Right atrium auricular region (tissue), 2 donors: ENCODE measurements at regions not wholly inside any gene's neighbourhood (a gene's known extent, or its start where the extent isn't known, plus 50 kb on each side); places are given as distances from the start of the nearest gene placed in this dataset.

Source experiments
- DNase-seq: peaks from one replicate; pipeline ENCODE4 v3.0.0-alpha.2; 2019; ENCODE audit warnings: low spot score
- H3K27ac ChIP-seq, 2 donors: fragments of 200-600 bp; sonication (generic); 1 replicate in 1 of 2; 2 replicates in 1 of 2; pipeline ENCODE4 v1.5.1; 2016 to 2019
- H3K27me3 ChIP-seq, 2 donors: fragments of 200-600 bp; sonication (generic); one replicate each; pipeline versions ENCODE4 v1.5.1 to v1.6.0; 2017 to 2019
- H3K36me3 ChIP-seq: fragments of 200-600 bp; sonication (generic); one replicate; pipeline ENCODE4 v1.5.1; 2016
- H3K4me1 ChIP-seq, 2 donors: fragments of 200-600 bp; sonication (generic); one replicate each; pipeline versions ENCODE4 v1.5.1 to v1.6.0; 2017 to 2019
- H3K4me3 ChIP-seq, 2 donors: fragments of 200-600 bp; sonication (generic); 1 replicate in 1 of 2; 2 replicates in 1 of 2; pipeline ENCODE4 v1.5.1; 2017 to 2019; ENCODE audit warnings: mild to moderate bottlenecking in 1 of 2, moderate library complexity in 1 of 2
- H3K9me3 ChIP-seq, 2 donors: fragments of 200-600 bp; sonication (generic); one replicate each; pipeline ENCODE4 v1.5.1; 2019
- CTCF ChIP-seq, 2 donors: fragments of 200-600 bp; sonication (generic); IDR thresholded peaks; one replicate each; pipeline ENCODE4 v1.5.1; 2019; ENCODE audit warnings: antibody characterized with exemption in 2 of 2

DNA sequence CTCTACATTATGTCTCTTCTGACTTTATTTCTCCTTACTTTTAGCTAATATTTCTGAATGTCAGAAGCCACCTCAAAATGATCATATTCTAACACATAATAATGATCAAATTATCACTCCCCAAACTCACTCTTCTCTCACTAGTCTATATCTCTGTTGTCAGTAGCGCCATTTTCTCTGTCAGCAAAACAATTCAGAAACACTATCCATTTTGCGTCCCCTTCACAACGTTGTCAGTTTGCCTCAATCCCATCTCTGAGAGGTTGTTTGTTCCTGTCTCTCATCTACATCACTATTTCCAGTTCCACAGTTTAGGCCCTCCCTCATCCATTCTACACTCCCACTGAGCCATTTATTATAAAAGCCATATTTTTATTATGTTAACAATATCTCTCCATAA is 1376.3 kb upstream of the ACVR2A start:
- TF ChIP-seq CTCF (IDR thresholded peaks at IDR 0.05), result no peak
- no peaks in the 10 kb centered on the region for H3K27me3 ChIP-seq
- no peak for DNase-seq
- H3K36me3 ChIP-seq, result no peaks in the 10 kb centered on the region
- no peaks in the 10 kb centered on the region for H3K4me1 ChIP-seq
- H3K9me3 ChIP-seq, result no peaks in the 10 kb centered on the region
- H3K27ac ChIP-seq, result no peak overlapping the region
- no peak overlapping the region for H3K4me3 ChIP-seq

DNA sequence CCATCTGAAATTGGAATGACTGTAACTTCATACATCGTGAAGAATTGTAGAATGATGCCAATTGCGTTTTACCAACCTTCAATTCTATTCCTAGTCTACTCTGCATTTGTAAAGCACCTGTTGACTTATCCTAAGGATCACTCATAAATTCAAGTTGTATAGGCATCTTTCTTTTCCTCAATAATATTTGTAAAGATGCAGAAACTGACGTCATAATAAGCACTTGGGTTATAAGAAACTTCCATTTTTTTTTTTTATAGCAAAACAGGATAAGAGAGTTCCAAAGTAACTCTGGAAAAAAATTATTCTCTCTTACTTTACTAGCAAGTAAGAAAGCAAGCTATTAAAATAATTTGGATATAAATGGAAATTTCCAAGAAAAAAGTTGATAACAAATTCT is 1377.4 kb upstream of the ACVR2A start:
- DNase-seq, result no peak
- no peak for TF ChIP-seq CTCF (IDR thresholded peaks at IDR 0.05)
- H3K9me3 ChIP-seq, result no peaks in the 10 kb centered on the region

GRCh38 chr2:146465460-146465859 is 1379.4 kb upstream of the ACVR2A start:
- Histone ChIP-seq H3K27ac (no peak overlapping the region), H3K27me3 (no peaks in the 10 kb centered on the region), H3K36me3 (no peaks in the 10 kb centered on the region), H3K4me1 (no peaks in the 10 kb centered on the region), H3K9me3 (peaks cover 0 to 4% of the 10 kb centered on the region in 2 donors), H3K4me3 (no peak overlapping the region)
- no peak for DNase-seq
- no peak for TF ChIP-seq CTCF (IDR thresholded peaks at IDR 0.05)

More for the DNA sequence above, 1377.4 kb upstream of the ACVR2A start:
- no peak overlapping the region for H3K27ac ChIP-seq
- no peak overlapping the region for H3K4me3 ChIP-seq
- no peaks in the 10 kb centered on the region for H3K4me1 ChIP-seq
- H3K27me3 ChIP-seq, result no peaks in the 10 kb centered on the region
- H3K36me3 ChIP-seq, result no peaks in the 10 kb centered on the region

DNA sequence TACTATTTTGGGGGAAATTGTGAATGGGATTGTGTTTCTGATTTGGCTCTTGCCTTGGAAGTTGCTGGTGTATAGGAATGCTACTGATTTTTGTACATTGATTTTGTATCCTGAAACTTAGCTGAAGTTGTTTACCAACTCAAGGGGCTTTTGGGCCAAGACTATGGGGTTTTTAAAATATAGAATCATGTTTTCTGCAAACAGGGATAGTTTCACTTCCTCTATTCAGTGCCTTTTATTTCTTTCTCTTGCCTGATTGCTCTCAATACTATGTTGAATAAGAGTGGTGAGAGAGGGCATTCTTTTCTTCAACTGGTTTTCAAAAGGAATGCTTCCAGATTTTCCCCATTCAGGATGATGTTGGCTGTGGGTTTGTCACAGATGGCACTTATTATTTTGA is 1383.8 kb upstream of the ACVR2A start:
- Histone ChIP-seq H3K9me3 (peaks cover 0 to 17% of the 10 kb centered on the region in 2 donors), H3K27ac (no peak overlapping the region), H3K4me3 (no peak overlapping the region), H3K36me3 (no peaks in the 10 kb centered on the region), H3K4me1 (no peaks in the 10 kb centered on the region), H3K27me3 (no peaks in the 10 kb centered on the region)
- no peak for TF ChIP-seq CTCF (IDR thresholded peaks at IDR 0.05)
- no peak for DNase-seq

- H3K36me3 ChIP-seq, result no peaks in the 10 kb centered on the region
- no peak overlapping the region for H3K4me3 ChIP-seq
- H3K27ac ChIP-seq, result no peak overlapping the region
- no peaks in the 10 kb centered on the region for H3K27me3 ChIP-seq
- no peaks in the 10 kb centered on the region for H3K4me1 ChIP-seq
- no peak for TF ChIP-seq CTCF (IDR thresholded peaks at IDR 0.05)
- H3K9me3 ChIP-seq, result peaks cover 0 to 17% of the 10 kb centered on the region in 2 donors
- no peak for DNase-seq
Measured at GRCh38 chr2:146458585-146458984, 1386.2 kb upstream of the ACVR2A start.

- H3K27ac ChIP-seq, result no peak overlapping the region
- H3K4me1 ChIP-seq, result no peaks in the 10 kb centered on the region
- H3K27me3 ChIP-seq, result no peaks in the 10 kb centered on the region
- no peaks in the 10 kb centered on the region for H3K36me3 ChIP-seq
- H3K4me3 ChIP-seq, result no peak overlapping the region
- no peak for TF ChIP-seq CTCF (IDR thresholded peaks at IDR 0.05)
- peaks cover 0 to 17% of the 10 kb centered on the region in 2 donors for H3K9me3 ChIP-seq
- no peak for DNase-seq
Measured at GRCh38 chr2:146457221-146457620, 1387.6 kb upstream of the ACVR2A start.
